SK-N-SH treated with all-trans-retinoic acid at 6 μM for 48 hours (cell line): ENCODE measurements at regions not wholly inside any gene's neighbourhood (a gene's known extent, or its start where the extent isn't known, plus 50 kb on each side); places are given as distances from the start of the nearest gene placed in this dataset.

Experiments used
- ATAC-seq: fragments of 200-7000 bp; cut with Tn5 transposase; 3 replicates; pipeline ENCODE4 v1.9.1; 2020; ENCODE audit warnings: mild to moderate bottlenecking, moderate library complexity
- ARNTL ChIP-seq: fragments of 450-650 bp; formaldehyde crosslinking; IDR thresholded peaks from 2 replicates; pipeline ENCODE4 v1.5.0; 2020; ENCODE audit warnings: low read depth, mild to moderate bottlenecking, moderate library complexity, borderline replicate concordance
- BACH2 ChIP-seq: fragments of 250-450 bp; sonication (Bioruptor Pico); IDR thresholded peaks from 2 replicates; pipeline ENCODE4 v1.9.0; 2021; ENCODE audit warnings: mild to moderate bottlenecking, borderline replicate concordance
- CREB5 ChIP-seq: fragments of 250-450 bp; sonication (Bioruptor Pico); IDR thresholded peaks from 2 replicates; pipeline ENCODE4 v1.5.1; 2020; ENCODE audit warnings: low read depth, mild to moderate bottlenecking, moderate library complexity
- CSDC2 ChIP-seq: fragments of 250-450 bp; sonication (Bioruptor Pico); IDR thresholded peaks from 2 replicates; pipeline ENCODE4 v1.5.0; 2020; ENCODE audit warnings: mild to moderate bottlenecking, moderate library complexity
- GLIS3 ChIP-seq: fragments of 250-450 bp; sonication (Bioruptor Pico); IDR thresholded peaks from 2 replicates; pipeline ENCODE4 v1.5.0; 2020; ENCODE audit warnings: mild to moderate bottlenecking, moderate library complexity
- ISL1 ChIP-seq: fragments of 250-450 bp; sonication (Bioruptor Pico); IDR thresholded peaks from 2 replicates; pipeline ENCODE4 v2.1.2; 2022; ENCODE audit warnings: mild to moderate bottlenecking, moderate library complexity
- OSR1 ChIP-seq: fragments of 250-450 bp; sonication (Bioruptor Pico); IDR thresholded peaks from 2 replicates; pipeline ENCODE4 v1.8.0; 2022; ENCODE audit warnings: moderate library complexity, mild to moderate bottlenecking, inconsistent platforms
- POU6F1 ChIP-seq: fragments of 250-450 bp; sonication (Bioruptor Pico); IDR thresholded peaks from 2 replicates; pipeline ENCODE4 v1.8.0; 2021; ENCODE audit warnings: low read depth, mild to moderate bottlenecking, moderate library complexity, borderline replicate concordance
- PPARA ChIP-seq: fragments of 250-450 bp; sonication (Bioruptor Pico); IDR thresholded peaks from 2 replicates; pipeline ENCODE4 v1.5.0; 2020; ENCODE audit warnings: mild to moderate bottlenecking, borderline replicate concordance
- RARB ChIP-seq: fragments of 250-450 bp; sonication (Bioruptor Pico); IDR thresholded peaks from 2 replicates; pipeline ENCODE4 v1.8.0; 2021; ENCODE audit warnings: mild to moderate bottlenecking, moderate library complexity
- SNAI2 ChIP-seq: fragments of 250-450 bp; sonication (Bioruptor Pico); IDR thresholded peaks from 2 replicates; pipeline ENCODE4 v1.5.0; 2020; ENCODE audit warnings: mild to moderate bottlenecking, moderate library complexity
- TCF4 ChIP-seq: fragments of 250-450 bp; sonication (Bioruptor Pico); IDR thresholded peaks from 2 replicates; pipeline ENCODE4 v1.8.0; 2021; ENCODE audit warnings: mild to moderate bottlenecking, moderate library complexity, borderline replicate concordance
- ZC3H10 ChIP-seq: fragments of 250-450 bp; sonication (Bioruptor Pico); IDR thresholded peaks from 2 replicates; pipeline ENCODE4 v1.5.1; 2021; ENCODE audit warnings: mild to moderate bottlenecking, moderate library complexity
- ZFP3 ChIP-seq: fragments of 250-450 bp; sonication (Bioruptor Pico); IDR thresholded peaks from 2 replicates; pipeline ENCODE4 v1.5.0; 2020; ENCODE audit warnings: mild to moderate bottlenecking, moderate library complexity
- ZFP30 ChIP-seq: fragments of 450-650 bp; formaldehyde crosslinking; IDR thresholded peaks from 2 replicates; pipeline ENCODE4 v1.5.0; 2022; ENCODE audit warnings: mild to moderate bottlenecking, moderate library complexity
- ZNF70 ChIP-seq: fragments of 450-650 bp; formaldehyde crosslinking; IDR thresholded peaks from 2 replicates; pipeline ENCODE4 v1.5.0; 2020; ENCODE audit warnings: mild to moderate bottlenecking, moderate library complexity
- ZNF8 ChIP-seq: fragments of 450-650 bp; formaldehyde crosslinking; IDR thresholded peaks from 2 replicates; pipeline ENCODE4 v1.5.0; 2020; ENCODE audit warnings: mild to moderate bottlenecking, moderate library complexity
- TF ChIP-seq, protein P1 (sequence below): fragments of 250-450 bp; sonication (Bioruptor Pico); IDR thresholded peaks from 2 replicates; pipeline ENCODE4 v1.8.0; 2020; ENCODE audit warnings: mild to moderate bottlenecking, moderate library complexity, borderline replicate concordance
- TF ChIP-seq, protein P2 (sequence below): fragments of 250-450 bp; sonication (Bioruptor Pico); IDR thresholded peaks from 2 replicates; pipeline ENCODE4 v1.5.0; 2020; ENCODE audit warnings: mild to moderate bottlenecking, moderate library complexity
- TF ChIP-seq, protein P3 (sequence below): fragments of 250-450 bp; sonication (Bioruptor Pico); IDR thresholded peaks from 2 replicates; pipeline ENCODE4 v1.5.1; 2021; ENCODE audit warnings: mild to moderate bottlenecking, moderate library complexity

GRCh38 chr11:27228906-27229290, 134.1 kb downstream of the CCDC34 start:
- TF ChIP-seq ISL1 (CRISPR knock-in tag) (no peak), CSDC2 (no peak), ZNF70 (CRISPR knock-in tag) (no peak), GLIS3 (no peak), SNAI2 (CRISPR knock-in tag) (no peak), ZFP3 (no peak), POU6F1 (CRISPR knock-in tag) (no peak), PPARA (CRISPR knock-in tag) (no peak), OSR1 (CRISPR knock-in tag) (no peak), TCF4 (CRISPR knock-in tag) (no peak), BACH2 (CRISPR knock-in tag) (no peak), ZNF8 (CRISPR knock-in tag) (no peak), CREB5 (CRISPR knock-in tag) (no peak), RARB (CRISPR knock-in tag) (no peak)
- TF ChIP-seq, protein P1, sequence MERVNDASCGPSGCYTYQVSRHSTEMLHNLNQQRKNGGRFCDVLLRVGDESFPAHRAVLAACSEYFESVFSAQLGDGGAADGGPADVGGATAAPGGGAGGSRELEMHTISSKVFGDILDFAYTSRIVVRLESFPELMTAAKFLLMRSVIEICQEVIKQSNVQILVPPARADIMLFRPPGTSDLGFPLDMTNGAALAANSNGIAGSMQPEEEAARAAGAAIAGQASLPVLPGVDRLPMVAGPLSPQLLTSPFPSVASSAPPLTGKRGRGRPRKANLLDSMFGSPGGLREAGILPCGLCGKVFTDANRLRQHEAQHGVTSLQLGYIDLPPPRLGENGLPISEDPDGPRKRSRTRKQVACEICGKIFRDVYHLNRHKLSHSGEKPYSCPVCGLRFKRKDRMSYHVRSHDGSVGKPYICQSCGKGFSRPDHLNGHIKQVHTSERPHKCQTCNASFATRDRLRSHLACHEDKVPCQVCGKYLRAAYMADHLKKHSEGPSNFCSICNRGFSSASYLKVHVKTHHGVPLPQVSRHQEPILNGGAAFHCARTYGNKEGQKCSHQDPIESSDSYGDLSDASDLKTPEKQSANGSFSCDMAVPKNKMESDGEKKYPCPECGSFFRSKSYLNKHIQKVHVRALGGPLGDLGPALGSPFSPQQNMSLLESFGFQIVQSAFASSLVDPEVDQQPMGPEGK (CRISPR knock-in tag): no peak
- TF ChIP-seq, protein P2, sequence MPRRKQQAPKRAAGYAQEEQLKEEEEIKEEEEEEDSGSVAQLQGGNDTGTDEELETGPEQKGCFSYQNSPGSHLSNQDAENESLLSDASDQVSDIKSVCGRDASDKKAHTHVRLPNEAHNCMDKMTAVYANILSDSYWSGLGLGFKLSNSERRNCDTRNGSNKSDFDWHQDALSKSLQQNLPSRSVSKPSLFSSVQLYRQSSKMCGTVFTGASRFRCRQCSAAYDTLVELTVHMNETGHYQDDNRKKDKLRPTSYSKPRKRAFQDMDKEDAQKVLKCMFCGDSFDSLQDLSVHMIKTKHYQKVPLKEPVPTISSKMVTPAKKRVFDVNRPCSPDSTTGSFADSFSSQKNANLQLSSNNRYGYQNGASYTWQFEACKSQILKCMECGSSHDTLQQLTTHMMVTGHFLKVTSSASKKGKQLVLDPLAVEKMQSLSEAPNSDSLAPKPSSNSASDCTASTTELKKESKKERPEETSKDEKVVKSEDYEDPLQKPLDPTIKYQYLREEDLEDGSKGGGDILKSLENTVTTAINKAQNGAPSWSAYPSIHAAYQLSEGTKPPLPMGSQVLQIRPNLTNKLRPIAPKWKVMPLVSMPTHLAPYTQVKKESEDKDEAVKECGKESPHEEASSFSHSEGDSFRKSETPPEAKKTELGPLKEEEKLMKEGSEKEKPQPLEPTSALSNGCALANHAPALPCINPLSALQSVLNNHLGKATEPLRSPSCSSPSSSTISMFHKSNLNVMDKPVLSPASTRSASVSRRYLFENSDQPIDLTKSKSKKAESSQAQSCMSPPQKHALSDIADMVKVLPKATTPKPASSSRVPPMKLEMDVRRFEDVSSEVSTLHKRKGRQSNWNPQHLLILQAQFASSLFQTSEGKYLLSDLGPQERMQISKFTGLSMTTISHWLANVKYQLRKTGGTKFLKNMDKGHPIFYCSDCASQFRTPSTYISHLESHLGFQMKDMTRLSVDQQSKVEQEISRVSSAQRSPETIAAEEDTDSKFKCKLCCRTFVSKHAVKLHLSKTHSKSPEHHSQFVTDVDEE (CRISPR knock-in tag): no peak
- TF ChIP-seq, protein P3, sequence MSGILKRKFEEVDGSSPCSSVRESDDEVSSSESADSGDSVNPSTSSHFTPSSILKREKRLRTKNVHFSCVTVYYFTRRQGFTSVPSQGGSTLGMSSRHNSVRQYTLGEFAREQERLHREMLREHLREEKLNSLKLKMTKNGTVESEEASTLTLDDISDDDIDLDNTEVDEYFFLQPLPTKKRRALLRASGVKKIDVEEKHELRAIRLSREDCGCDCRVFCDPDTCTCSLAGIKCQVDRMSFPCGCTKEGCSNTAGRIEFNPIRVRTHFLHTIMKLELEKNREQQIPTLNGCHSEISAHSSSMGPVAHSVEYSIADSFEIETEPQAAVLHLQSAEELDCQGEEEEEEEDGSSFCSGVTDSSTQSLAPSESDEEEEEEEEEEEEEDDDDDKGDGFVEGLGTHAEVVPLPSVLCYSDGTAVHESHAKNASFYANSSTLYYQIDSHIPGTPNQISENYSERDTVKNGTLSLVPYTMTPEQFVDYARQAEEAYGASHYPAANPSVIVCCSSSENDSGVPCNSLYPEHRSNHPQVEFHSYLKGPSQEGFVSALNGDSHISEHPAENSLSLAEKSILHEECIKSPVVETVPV (CRISPR knock-in tag): no peak
- ATAC-seq: no peak

- no peak for TF ChIP-seq ZNF70 (CRISPR knock-in tag)
- TF ChIP-seq ZC3H10 (CRISPR knock-in tag): no peak
- TF ChIP-seq BACH2 (CRISPR knock-in tag): no peak
- TF ChIP-seq CSDC2: no peak
- TF ChIP-seq OSR1 (CRISPR knock-in tag): no peak
- TF ChIP-seq, protein P1 (CRISPR knock-in tag): no peak
- no peak for TF ChIP-seq CREB5 (CRISPR knock-in tag)
- TF ChIP-seq ZFP30 (CRISPR knock-in tag): no peak
- TF ChIP-seq ISL1 (CRISPR knock-in tag): no peak
- TF ChIP-seq ARNTL (CRISPR knock-in tag): no peak
- no peak for ATAC-seq
Observed at GRCh38 chr11:27228232-27228905, 134.6 kb downstream of the CCDC34 start.
